ENCODE measurements at regions not wholly inside any gene's neighbourhood (a gene's known extent, or its start where the extent isn't known, plus 50 kb on each side); places are given as distances from the start of the nearest gene placed in this dataset.

- no peaks in the 10 kb centered on the region for H3K4me1 ChIP-seq (ENCODE audit: insufficient read depth, low read length)
- no peak overlapping the region for H3K4me2 ChIP-seq (ENCODE audit: insufficient read depth, low read length)
- H3K36me3 ChIP-seq (ENCODE audit: insufficient read depth, low read length): no peaks in the 10 kb centered on the region
- H2AFZ ChIP-seq (ENCODE audit: low read depth, low read length): no peak overlapping the region
- no peak overlapping the region for H3K4me3 ChIP-seq (ENCODE audit: low read depth in 1 of 2, low read length in 2 of 2)
- H4K20me1 ChIP-seq (ENCODE audit: insufficient read depth, low read length): no peaks in the 10 kb centered on the region
- H3K27me3 ChIP-seq (ENCODE audit: insufficient read depth, low read length, poor library complexity): no peaks in the 10 kb centered on the region
- DNase-seq (no peak), ATAC-seq (ENCODE audit: insufficient read depth, low read depth) (no peak)
- H3K27ac ChIP-seq (ENCODE audit: low read length): no peak overlapping the region
- TF ChIP-seq, protein P1, sequence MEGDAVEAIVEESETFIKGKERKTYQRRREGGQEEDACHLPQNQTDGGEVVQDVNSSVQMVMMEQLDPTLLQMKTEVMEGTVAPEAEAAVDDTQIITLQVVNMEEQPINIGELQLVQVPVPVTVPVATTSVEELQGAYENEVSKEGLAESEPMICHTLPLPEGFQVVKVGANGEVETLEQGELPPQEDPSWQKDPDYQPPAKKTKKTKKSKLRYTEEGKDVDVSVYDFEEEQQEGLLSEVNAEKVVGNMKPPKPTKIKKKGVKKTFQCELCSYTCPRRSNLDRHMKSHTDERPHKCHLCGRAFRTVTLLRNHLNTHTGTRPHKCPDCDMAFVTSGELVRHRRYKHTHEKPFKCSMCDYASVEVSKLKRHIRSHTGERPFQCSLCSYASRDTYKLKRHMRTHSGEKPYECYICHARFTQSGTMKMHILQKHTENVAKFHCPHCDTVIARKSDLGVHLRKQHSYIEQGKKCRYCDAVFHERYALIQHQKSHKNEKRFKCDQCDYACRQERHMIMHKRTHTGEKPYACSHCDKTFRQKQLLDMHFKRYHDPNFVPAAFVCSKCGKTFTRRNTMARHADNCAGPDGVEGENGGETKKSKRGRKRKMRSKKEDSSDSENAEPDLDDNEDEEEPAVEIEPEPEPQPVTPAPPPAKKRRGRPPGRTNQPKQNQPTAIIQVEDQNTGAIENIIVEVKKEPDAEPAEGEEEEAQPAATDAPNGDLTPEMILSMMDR (IDR thresholded peaks at IDR 0.05; ENCODE audit: borderline replicate concordance, extremely low read depth, low read length, poor library complexity, severe bottlenecking): no peak
- TF ChIP-seq EZH2 (IDR thresholded peaks at IDR 0.05; ENCODE audit: borderline replicate concordance, low read depth, low read length, severe bottlenecking): no peak
- no peak overlapping the region for H3K9ac ChIP-seq (ENCODE audit: low read depth, low read length)
- no peaks in the 10 kb centered on the region for H3K9me3 ChIP-seq (ENCODE audit: insufficient read depth, low read length, severe bottlenecking)
- H3K79me2 ChIP-seq (ENCODE audit: insufficient read depth, low read length): no peaks in the 10 kb centered on the region
These were observed 81.1 kb upstream of the ATP1B1 start for GRCh38 chr1:169025412-169025811.

DNA sequence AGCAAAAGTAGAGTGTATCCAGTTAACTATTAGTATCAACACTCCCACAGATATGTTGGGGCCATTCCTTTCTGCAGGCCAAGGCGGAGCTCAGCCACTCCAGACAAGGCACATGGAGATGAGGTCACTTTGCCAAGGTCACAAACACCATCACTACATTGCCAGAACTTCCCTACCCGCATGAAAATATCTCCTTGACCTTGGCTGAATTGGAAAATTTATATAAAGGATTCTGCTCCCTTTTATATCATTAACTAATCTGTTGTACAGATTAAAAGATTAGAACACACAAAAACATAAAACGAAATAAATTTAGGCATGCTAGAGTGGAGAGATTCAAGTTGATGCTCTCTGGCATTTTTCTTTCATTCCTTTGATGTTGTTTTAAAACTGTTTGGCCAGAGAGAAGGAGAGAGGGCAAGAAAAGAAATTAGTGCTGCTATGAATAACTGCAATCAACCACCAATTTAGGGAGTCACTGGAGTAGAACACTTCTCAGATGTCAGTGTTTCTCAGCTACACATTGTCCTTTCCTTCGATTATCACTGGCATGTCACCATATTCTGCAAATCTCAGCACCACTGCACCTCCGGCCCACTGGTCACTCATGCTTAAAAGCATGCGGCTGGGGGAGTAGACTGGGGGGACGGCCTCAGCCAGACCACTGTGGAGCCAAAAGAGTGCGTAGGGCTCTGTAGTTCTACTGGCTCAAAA lies 78.7 kb upstream of the ATP1B1 start:
- Histone ChIP-seq H3K36me3 (ENCODE audit: insufficient read depth, low read length) (no peaks in the 10 kb centered on the region), H2AFZ (ENCODE audit: low read depth, low read length) (no peak overlapping the region), H4K20me1 (ENCODE audit: insufficient read depth, low read length) (no peaks in the 10 kb centered on the region), H3K4me2 (ENCODE audit: insufficient read depth, low read length) (no peak overlapping the region), H3K27me3 (ENCODE audit: insufficient read depth, low read length, poor library complexity) (no peaks in the 10 kb centered on the region), H3K4me1 (ENCODE audit: insufficient read depth, low read length) (no peaks in the 10 kb centered on the region), H3K4me3 (ENCODE audit: low read depth in 1 of 2, low read length in 2 of 2) (no peak overlapping the region), H3K9ac (ENCODE audit: low read depth, low read length) (no peak overlapping the region), H3K9me3 (ENCODE audit: insufficient read depth, low read length, severe bottlenecking) (no peaks in the 10 kb centered on the region), H3K79me2 (ENCODE audit: insufficient read depth, low read length) (no peaks in the 10 kb centered on the region), H3K27ac (ENCODE audit: low read length) (no peak overlapping the region)
- no peak for ATAC-seq (ENCODE audit: insufficient read depth, low read depth)
- no peak for TF ChIP-seq EZH2 (IDR thresholded peaks at IDR 0.05; ENCODE audit: borderline replicate concordance, low read depth, low read length, severe bottlenecking)
- TF ChIP-seq, protein P1 (IDR thresholded peaks at IDR 0.05; ENCODE audit: borderline replicate concordance, extremely low read depth, low read length, poor library complexity, severe bottlenecking): no peak
- DNase-seq: no peak

- no peak for ATAC-seq (ENCODE audit: insufficient read depth, low read depth)
- Histone ChIP-seq H3K9me3 (ENCODE audit: insufficient read depth, low read length, severe bottlenecking) (peaks cover 6% of the 10 kb centered on the region), H3K36me3 (ENCODE audit: insufficient read depth, low read length) (no peaks in the 10 kb centered on the region), H3K27ac (ENCODE audit: low read length) (no peak overlapping the region), H3K79me2 (ENCODE audit: insufficient read depth, low read length) (no peaks in the 10 kb centered on the region), H3K27me3 (ENCODE audit: insufficient read depth, low read length, poor library complexity) (no peaks in the 10 kb centered on the region), H3K9ac (ENCODE audit: low read depth, low read length) (no peak overlapping the region), H3K4me2 (ENCODE audit: insufficient read depth, low read length) (no peak overlapping the region), H3K4me3 (ENCODE audit: low read depth in 1 of 2, low read length in 2 of 2) (no peak overlapping the region), H3K4me1 (ENCODE audit: insufficient read depth, low read length) (no peaks in the 10 kb centered on the region), H2AFZ (ENCODE audit: low read depth, low read length) (0 out of 2 replicates have a peak overlapping the region, but pooled peaks have one; percentile 17), H4K20me1 (ENCODE audit: insufficient read depth, low read length) (no peaks in the 10 kb centered on the region)
- no peak for TF ChIP-seq EZH2 (IDR thresholded peaks at IDR 0.05; ENCODE audit: borderline replicate concordance, low read depth, low read length, severe bottlenecking)
- TF ChIP-seq, protein P1 (IDR thresholded peaks at IDR 0.05; ENCODE audit: borderline replicate concordance, extremely low read depth, low read length, poor library complexity, severe bottlenecking): no peak
- DNase-seq: no peak
These were observed 74.8 kb upstream of the ATP1B1 start for GRCh38 chr1:169031566-169032224.
